HCT116 (cell line): ENCODE measurements at regions not wholly inside any gene's neighbourhood (a gene's known extent, or its start where the extent isn't known, plus 50 kb on each side); places are given as distances from the start of the nearest gene placed in this dataset.
"Not testable (repeated sequence)": the region's sequence is repeated elsewhere in the genome, so short reads cannot be mapped to it uniquely, and the experiment has no call there.

Experiments used
- EZH2 ChIP-seq: fragments of 200-600 bp; sonication (generic); IDR thresholded peaks from 2 replicates; pipeline ENCODE4 v1.6.1; 2017; ENCODE audit warnings: antibody characterized with exemption, mixed run types
- RAD21 ChIP-seq: IDR thresholded peaks from 2 replicates; pipeline ENCODE4 v1.6.1; 2012; ENCODE audit warnings: low read depth, mild to moderate bottlenecking
- SIN3A ChIP-seq: IDR thresholded peaks from 2 replicates; pipeline ENCODE4 v1.6.1; 2012; ENCODE audit warnings: low read depth
- SRF ChIP-seq: IDR thresholded peaks from 2 replicates; pipeline ENCODE4 v1.6.1; 2012; ENCODE audit warnings: low read depth
- ZNF274 ChIP-seq: fragments of 200-500 bp; sonication (Bioruptor generic); IDR thresholded peaks from 2 replicates; pipeline ENCODE4 v1.6.1; 2014; ENCODE audit warnings: mild to moderate bottlenecking, low read depth, low read length, inconsistent platforms
- TF ChIP-seq, protein P1 (sequence below), 3 experiments: fragments of 200-600 bp in 1 of 3; sonication (generic) in 1 of 3; IDR thresholded peaks in 2 of 3; conservative IDR thresholded peaks in 1 of 3; 2 replicates each; pipeline ENCODE4 v1.5.1; 2012 to 2017; ENCODE audit warnings: low read depth in 2 of 3, low read length in 2 of 3, antibody characterized with exemption in 1 of 3, borderline replicate concordance in 1 of 3, control low read depth in 1 of 3, mild to moderate bottlenecking in 1 of 3, mixed read lengths in 1 of 3, mixed run types in 1 of 3, moderate library complexity in 1 of 3; ENCODE audit not compliant: insufficient read depth in 1 of 3

DNA sequence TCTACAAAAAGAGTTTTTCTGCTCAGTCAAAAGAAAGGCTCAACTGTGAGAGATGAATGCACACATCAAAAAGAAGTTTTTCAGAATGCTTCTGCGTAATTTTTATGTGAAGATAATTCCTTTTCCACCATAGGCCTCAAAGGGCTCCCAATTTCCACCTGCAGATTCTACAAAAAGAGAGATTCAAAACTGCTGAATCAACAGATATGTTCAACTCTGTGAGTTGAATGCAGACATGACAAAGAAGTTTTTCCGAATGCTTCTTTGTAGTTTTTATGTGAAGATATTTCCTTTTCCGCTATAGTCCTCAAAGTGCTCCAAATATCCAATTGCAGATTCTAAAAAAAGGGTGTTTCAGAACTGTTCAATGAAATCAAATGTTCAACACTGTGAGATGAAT lies 300.8 kb upstream of the DEFB115 start:
- TF ChIP-seq EZH2, ZNF274, SRF, RAD21, SIN3A: not testable (repeated sequence)
- TF ChIP-seq, protein P1, sequence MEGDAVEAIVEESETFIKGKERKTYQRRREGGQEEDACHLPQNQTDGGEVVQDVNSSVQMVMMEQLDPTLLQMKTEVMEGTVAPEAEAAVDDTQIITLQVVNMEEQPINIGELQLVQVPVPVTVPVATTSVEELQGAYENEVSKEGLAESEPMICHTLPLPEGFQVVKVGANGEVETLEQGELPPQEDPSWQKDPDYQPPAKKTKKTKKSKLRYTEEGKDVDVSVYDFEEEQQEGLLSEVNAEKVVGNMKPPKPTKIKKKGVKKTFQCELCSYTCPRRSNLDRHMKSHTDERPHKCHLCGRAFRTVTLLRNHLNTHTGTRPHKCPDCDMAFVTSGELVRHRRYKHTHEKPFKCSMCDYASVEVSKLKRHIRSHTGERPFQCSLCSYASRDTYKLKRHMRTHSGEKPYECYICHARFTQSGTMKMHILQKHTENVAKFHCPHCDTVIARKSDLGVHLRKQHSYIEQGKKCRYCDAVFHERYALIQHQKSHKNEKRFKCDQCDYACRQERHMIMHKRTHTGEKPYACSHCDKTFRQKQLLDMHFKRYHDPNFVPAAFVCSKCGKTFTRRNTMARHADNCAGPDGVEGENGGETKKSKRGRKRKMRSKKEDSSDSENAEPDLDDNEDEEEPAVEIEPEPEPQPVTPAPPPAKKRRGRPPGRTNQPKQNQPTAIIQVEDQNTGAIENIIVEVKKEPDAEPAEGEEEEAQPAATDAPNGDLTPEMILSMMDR (IDR thresholded peaks at IDR 0.05 in 2 of 3, conservative IDR thresholded peaks at IDR 0.05 in 1 of 3; ENCODE audit: borderline replicate concordance in 1 of 3, insufficient read depth in 1 of 3, low read depth in 2 of 3, low read length in 2 of 3), result not testable (repeated sequence)
